CD4-positive, alpha-beta T cell (primary cell): ENCODE measurements at regions not wholly inside any gene's neighbourhood (a gene's known extent, or its start where the extent isn't known, plus 50 kb on each side); places are given as distances from the start of the nearest gene placed in this dataset.

Experiments
- ATAC-seq: fragments of 200-7000 bp; cut with Tn5 transposase; one replicate; pipeline ENCODE4 v1.10.0; 2022; ENCODE audit warnings: mild to moderate bottlenecking; ENCODE audit not compliant: poor library complexity
- CTCF ChIA-PET: fragments of 350-600 bp; sonication (Branson Sonifier 250); formaldehyde crosslinking; loops from one replicate; lab custom pipeline; 2021; ENCODE audit warnings: antibody characterized with exemption, inconsistent platforms; lab: Charles Lee
- POLR2A ChIA-PET: fragments of 350-600 bp; sonication (Branson Sonifier 250); formaldehyde crosslinking; loops from one replicate; lab custom pipeline; 2021; ENCODE audit warnings: antibody characterized with exemption, inconsistent platforms; lab: Charles Lee
- DNase-seq, 14 experiments: peaks; one replicate each; pipeline ENCODE4 v3.0.0-alpha.2; 2013 to 2020; ENCODE audit warnings: mixed read lengths in 2 of 14
- H3K27ac ChIP-seq, 2 donors: one replicate each; pipeline versions ENCODE4 v1.5.1 to v1.7.0; 2013; ENCODE audit warnings: low read length in 2 of 2, low read depth in 1 of 2, mild to moderate bottlenecking in 1 of 2
- H3K27me3 ChIP-seq, 2 experiments: 1 replicate in 1 of 2; 2 replicates in 1 of 2; pipeline versions ENCODE4 v1.6.1 to v1.7.0; 2013; ENCODE audit warnings: low read length in 2 of 2, control low read depth in 1 of 2, mild to moderate bottlenecking in 1 of 2, moderate library complexity in 1 of 2; ENCODE audit not compliant: insufficient read depth in 2 of 2, control insufficient read depth in 1 of 2
- H3K36me3 ChIP-seq: one replicate; pipeline ENCODE4 v1.6.1; 2013; ENCODE audit warnings: low read length, control low read depth; ENCODE audit not compliant: insufficient read depth
- H3K4me1 ChIP-seq: one replicate; pipeline ENCODE4 v1.6.1; 2013; ENCODE audit warnings: low read length, control low read depth; ENCODE audit not compliant: insufficient read depth
- H3K4me3 ChIP-seq: one replicate; pipeline ENCODE4 v1.5.1; 2013; ENCODE audit warnings: mild to moderate bottlenecking, low read length, moderate library complexity
- H3K9me3 ChIP-seq, 2 experiments: 1 replicate in 1 of 2; 2 replicates in 1 of 2; pipeline versions ENCODE4 v1.6.1 to v1.7.0; 2013; ENCODE audit warnings: low read length in 2 of 2, mild to moderate bottlenecking in 2 of 2, control low read depth in 1 of 2, moderate library complexity in 1 of 2; ENCODE audit not compliant: control insufficient read depth in 1 of 2, insufficient read depth in 1 of 2
- H3K27ac Mint-ChIP-seq: one replicate; pipeline ENCODE4 v1.8.0; 2020; ENCODE audit warnings: mixed read lengths
- H3K27me3 Mint-ChIP-seq: one replicate; pipeline ENCODE4 v1.8.0; 2021; ENCODE audit warnings: mixed read lengths
- H3K36me3 Mint-ChIP-seq: one replicate; pipeline ENCODE4 v1.8.0; 2021; ENCODE audit warnings: low read depth, mixed read lengths
- H3K4me1 Mint-ChIP-seq: one replicate; pipeline ENCODE4 v1.8.0; 2021; ENCODE audit warnings: low read depth, mixed read lengths
- H3K4me3 Mint-ChIP-seq: one replicate; pipeline ENCODE4 v1.8.0; 2020; ENCODE audit warnings: mild to moderate bottlenecking, mixed read lengths
- H3K9me3 Mint-ChIP-seq: one replicate; pipeline ENCODE4 v1.8.0; 2020; ENCODE audit warnings: mixed read lengths
- CTCF ChIP-seq: fragments of 200-600 bp; IDR thresholded peaks from one replicate; pipeline ENCODE4 v1.8.0; 2022; ENCODE audit warnings: antibody characterized with exemption, mild to moderate bottlenecking
- intact Hi-C, 2 experiments: fragments of 100-400 bp; cut with DNase I in 1 of 2; cut with micrococcal nuclease in 1 of 2; formaldehyde crosslinking; loops; one replicate each; pipeline versions ENCODE4 v1.15.1 to v1.9.0; 2023 to 2025; cut with DNase I, micrococcal nuclease

GRCh38 chrX:45954026-45954425 lies 591.2 kb downstream of the ZNF674 start:
- Histone ChIP-seq H3K9me3 (no peaks in the 10 kb centered on the region), H3K4me3 (no peak overlapping the region), H3K4me1 (no peaks in the 10 kb centered on the region), H3K27ac (no peak overlapping the region), H3K27me3 (no peaks in the 10 kb centered on the region), H3K36me3 (no peaks in the 10 kb centered on the region)
- ATAC-seq (no peak), DNase-seq (no peak)
- POLR2A ChIA-PET: no interaction called here
- Mint-ChIP-seq H3K9me3 (no peaks in the 10 kb centered on the region), H3K4me1 (no peaks in the 10 kb centered on the region), H3K27me3 (no peaks in the 10 kb centered on the region), H3K4me3 (no peak overlapping the region), H3K36me3 (no peaks in the 10 kb centered on the region), H3K27ac (no peak overlapping the region)
- intact Hi-C loops: no loop called here
- no peak for TF ChIP-seq CTCF
- CTCF ChIA-PET: interaction anchor here (1.2 kb wide), 1 partner anchor 14 kb away, joined by 3 read pairs; no protein-coding TSS in a partner anchor

GRCh38 chrX:45952030-45952429 lies 593.2 kb downstream of the ZNF674 start:
- Mint-ChIP-seq H3K4me3 (no peak overlapping the region), H3K4me1 (no peaks in the 10 kb centered on the region), H3K27me3 (no peaks in the 10 kb centered on the region), H3K36me3 (no peaks in the 10 kb centered on the region), H3K27ac (no peak overlapping the region), H3K9me3 (no peaks in the 10 kb centered on the region)
- Histone ChIP-seq H3K9me3 (no peaks in the 10 kb centered on the region), H3K4me3 (no peak overlapping the region), H3K4me1 (no peaks in the 10 kb centered on the region), H3K27ac (no peak overlapping the region), H3K36me3 (no peaks in the 10 kb centered on the region), H3K27me3 (no peaks in the 10 kb centered on the region)
- DNase-seq (no peak), ATAC-seq (no peak)
- intact Hi-C loops: no loop called here
- CTCF ChIA-PET: interaction anchor here (0.6 to 1.1 kb wide), 2 partner anchors 9 to 328 kb away, joined by 3 to 5 read pairs; no protein-coding TSS in a partner anchor
- POLR2A ChIA-PET: no interaction called here
- TF ChIP-seq CTCF: no peak

- ChIA-PET CTCF (no interaction called here), POLR2A (interaction anchor here (0.6 kb wide), 1 partner anchor 12 kb away, joined by 3 read pairs; no protein-coding TSS in a partner anchor)
- no peak overlapping the region for H3K27ac Mint-ChIP-seq
- H3K27me3 Mint-ChIP-seq: no peaks in the 10 kb centered on the region
- Histone ChIP-seq H3K4me3 (no peak overlapping the region), H3K36me3 (no peaks in the 10 kb centered on the region), H3K9me3 (no peaks in the 10 kb centered on the region), H3K27me3 (no peaks in the 10 kb centered on the region), H3K4me1 (no peaks in the 10 kb centered on the region), H3K27ac (no peak overlapping the region)
- H3K36me3 Mint-ChIP-seq: no peaks in the 10 kb centered on the region
- ATAC-seq: no peak
- no peak for DNase-seq
- H3K4me3 Mint-ChIP-seq: no peak overlapping the region
- intact Hi-C loops: loop anchor here in 1 of 2 experiments (10.0 kb wide), 1 partner anchor 789 kb away; no protein-coding TSS in a partner anchor
- no peak for TF ChIP-seq CTCF
- no peaks in the 10 kb centered on the region for H3K9me3 Mint-ChIP-seq
- H3K4me1 Mint-ChIP-seq: no peaks in the 10 kb centered on the region
These were observed 609.8 kb downstream of the ZNF674 start for GRCh38 chrX:45935408-45935807.
